HG03175 (cell line): ENCODE measurements at regions not wholly inside any gene's neighbourhood (a gene's known extent, or its start where the extent isn't known, plus 50 kb on each side); places are given as distances from the start of the nearest gene placed in this dataset.

Experiments used
- ATAC-seq: cut with Tn5 transposase; IDR thresholded peaks from one replicate; pipeline ENCODE4 v1.9.1; 2021; ENCODE audit warnings: mild to moderate bottlenecking, moderate library complexity; ENCODE audit not compliant: unreplicated experiment

GRCh38 chr6:163834226-163834970 is 419.9 kb downstream of the QKI start:
- ATAC-seq: no peak

- no peak for ATAC-seq
Measured at GRCh38 chr6:163831736-163832135, 417.2 kb downstream of the QKI start.

DNA sequence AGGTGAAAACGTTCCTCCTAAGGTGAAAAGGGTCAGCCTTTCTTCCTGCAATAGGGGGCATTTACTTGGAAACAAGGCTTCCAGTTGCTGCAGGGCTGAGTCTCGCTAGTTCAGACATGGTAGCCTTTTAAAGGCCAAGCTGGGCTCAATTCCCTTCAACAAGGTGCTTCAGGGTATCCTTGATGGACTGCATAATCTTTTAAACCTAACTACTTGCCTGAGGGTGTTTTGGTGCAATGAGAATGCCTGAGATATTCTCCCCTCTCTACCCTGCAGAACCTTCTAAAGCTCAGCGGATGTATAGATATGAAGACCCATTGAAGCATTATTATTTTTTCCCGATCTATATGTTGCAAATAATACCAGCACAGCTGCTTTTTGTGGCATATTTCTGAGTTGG is 416.1 kb downstream of the QKI start:
- no peak for ATAC-seq

DNA sequence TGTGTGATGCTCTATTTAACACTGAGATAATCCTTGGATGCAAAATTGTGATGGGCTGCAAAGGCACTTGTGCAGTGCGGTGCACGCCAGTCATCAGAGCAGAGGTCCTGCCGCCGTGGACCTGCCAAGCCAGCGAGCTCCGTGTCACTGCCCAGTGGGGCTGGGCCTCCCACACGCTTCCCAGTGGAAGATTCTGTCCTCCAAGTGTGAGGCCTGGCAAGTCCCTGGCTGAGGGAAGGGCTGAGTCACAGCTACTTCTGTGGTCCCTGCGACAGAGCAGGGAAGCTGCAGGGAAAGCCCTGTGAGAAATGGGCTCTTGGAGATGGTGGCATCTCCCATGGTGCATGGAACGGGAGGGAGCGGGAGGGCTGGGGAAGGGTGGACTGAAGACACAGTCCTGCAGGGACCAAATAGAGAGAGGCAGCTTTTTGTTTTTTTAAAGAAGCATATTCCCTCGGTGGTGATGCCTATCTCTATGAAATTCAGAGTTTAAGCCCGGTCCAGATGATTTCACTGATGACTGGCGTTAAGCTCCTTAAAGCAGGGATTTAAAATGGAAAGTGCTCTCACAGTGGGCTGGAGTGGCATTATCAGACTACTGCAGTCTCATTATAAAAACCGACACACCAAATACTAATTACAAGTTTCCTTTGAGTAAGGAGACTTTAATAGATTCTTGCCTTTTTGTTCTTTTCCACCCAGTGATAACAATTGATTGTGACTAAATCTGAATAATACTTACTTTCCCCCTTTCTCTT is 413.7 kb downstream of the QKI start:
- ATAC-seq: no peak

DNA sequence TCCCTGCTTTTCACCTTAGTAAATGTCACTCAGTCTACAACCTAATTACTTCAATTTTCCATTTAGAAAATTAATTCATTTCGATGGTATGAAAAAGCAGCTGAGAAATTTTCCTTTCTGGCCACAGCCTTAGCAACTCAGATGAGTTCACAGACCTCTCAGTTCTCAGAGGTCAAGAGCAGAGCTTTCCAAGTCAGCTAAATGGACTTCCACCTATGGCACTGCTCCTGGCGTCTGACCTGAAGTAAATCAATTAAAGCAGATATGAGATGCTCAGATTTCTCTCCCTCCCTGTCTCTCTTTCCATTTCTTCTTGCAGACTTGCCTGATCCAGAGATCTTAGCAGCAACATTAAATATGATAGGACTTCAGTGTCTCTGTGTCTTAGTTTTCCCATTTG is 412.6 kb downstream of the QKI start:
- no peak for ATAC-seq

DNA sequence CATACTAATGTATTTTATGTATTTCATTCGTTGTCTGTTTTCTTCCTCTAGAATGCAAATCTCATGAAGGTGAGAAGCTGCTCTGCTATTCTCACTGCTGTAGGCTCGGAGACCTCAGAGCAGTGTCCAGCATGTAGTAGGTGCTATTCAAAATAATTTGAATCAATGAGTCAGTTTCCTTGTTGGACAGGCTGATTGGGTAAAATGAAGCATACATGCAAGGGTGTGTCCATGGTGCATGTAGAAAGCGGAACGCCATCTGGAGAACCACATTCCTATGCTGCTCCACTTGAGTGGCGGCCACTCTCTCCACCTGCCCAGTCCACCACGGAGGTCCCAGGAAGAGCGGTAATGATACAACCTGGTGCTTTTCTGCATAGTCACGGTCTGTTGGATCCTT is 412.1 kb downstream of the QKI start:
- ATAC-seq: no peak

- no peak for ATAC-seq
Measured at GRCh38 chr6:163825033-163825432, 410.5 kb downstream of the QKI start.

GRCh38 chr6:163823577-163823976 is 409.1 kb downstream of the QKI start:
- no peak for ATAC-seq

DNA sequence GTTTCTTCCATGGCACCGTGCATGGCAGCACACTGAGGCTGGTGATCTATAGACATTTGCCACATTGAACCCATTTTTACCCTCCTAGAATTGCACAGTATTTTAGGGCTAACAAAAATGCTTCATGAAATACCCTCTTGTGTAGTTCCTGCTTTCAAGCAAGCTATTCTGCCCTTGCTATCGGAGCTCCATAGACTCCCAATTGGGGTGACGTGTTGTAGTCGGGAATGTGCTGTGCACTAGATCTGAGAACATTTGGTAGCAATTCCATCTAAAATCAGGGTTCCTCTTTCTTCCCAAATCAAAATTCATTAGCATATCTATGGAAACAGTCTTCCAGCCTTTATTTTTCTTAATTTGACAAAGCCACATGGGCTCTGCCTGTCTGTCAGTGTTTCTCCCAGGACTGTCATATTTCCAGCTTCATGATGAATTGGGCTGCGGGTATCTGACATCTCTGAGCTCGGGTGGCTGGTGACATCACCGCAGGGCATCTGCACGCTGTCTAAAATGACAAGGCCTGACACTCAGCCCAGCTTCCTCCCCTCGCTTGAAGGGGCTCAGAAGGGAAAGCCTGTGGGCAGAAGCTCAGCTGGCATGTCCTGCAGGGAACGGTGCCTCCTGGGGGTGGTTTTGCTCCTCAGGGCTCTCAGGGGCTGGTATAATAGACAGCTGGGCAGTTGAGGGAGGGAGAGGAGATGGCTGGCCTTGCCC is 406.4 kb downstream of the QKI start:
- ATAC-seq: no peak

- ATAC-seq: no peak
Measured at GRCh38 chr6:163820171-163820570, 405.7 kb downstream of the QKI start.

DNA sequence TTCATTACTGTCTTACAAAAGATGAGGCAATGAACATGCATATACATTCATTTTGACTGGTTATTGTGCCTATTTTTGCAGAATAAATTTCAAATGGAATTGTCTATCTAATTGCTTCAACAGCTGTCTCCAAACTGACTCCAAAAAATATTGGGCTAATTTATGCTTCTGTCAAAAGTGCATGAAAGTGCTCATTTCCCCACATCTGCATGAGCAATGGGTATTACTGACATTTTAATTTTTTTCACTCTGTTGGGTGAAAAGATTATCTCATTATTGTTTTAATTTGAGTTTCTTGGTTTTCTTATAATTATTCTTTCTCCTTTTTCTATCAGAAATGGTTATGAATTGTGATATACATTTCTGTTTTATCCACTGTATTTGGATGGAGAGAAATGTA is 404.2 kb downstream of the QKI start:
- no peak for ATAC-seq

GRCh38 chr6:163816441-163816840 is 401.9 kb downstream of the QKI start:
- ATAC-seq: no peak

DNA sequence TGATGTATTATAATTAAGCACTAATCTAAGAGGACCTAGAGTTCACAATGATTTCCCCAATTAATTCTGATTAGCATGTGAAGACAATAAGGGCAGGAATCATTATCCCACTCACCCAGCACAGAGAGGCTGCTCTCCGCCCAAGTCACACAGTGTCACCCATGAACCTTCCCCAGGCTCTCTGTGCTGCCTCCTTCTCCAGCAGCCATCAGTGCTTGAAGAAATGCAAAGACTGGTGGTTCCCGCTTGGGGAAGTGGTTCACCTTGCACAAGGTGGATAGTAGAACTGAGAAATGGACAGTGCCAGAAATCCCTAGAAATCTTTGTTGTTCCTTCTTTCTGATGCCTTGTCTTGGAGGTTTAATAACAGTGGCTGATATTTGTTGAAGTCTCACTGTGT is 401.3 kb downstream of the QKI start:
- ATAC-seq: no peak

- ATAC-seq: peak; percentile 58
Measured at GRCh38 chr6:163814494-163815364, 400.2 kb downstream of the QKI start.

GRCh38 chr6:163813979-163814493 is 399.5 kb downstream of the QKI start:
- ATAC-seq: peak; percentile 56

DNA sequence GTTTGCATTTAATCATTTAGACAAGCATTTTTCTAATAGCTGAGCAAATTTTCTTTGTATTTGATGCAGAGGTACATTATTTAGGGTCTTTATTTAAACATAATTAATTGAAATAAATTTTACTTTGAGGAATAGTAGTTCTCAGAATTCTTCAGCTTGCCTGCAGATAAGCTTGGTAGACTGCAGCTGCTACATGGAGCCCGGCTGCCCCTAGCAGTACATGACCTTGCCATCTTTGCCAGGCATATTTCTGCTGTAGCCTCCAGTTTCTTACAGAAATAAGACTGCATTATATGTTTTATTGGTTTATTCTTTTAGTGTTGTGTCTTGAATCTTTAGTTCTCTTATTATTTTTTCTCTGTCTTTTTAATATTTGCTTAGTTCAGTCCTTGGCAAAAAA is 396.8 kb downstream of the QKI start:
- ATAC-seq: no peak

DNA sequence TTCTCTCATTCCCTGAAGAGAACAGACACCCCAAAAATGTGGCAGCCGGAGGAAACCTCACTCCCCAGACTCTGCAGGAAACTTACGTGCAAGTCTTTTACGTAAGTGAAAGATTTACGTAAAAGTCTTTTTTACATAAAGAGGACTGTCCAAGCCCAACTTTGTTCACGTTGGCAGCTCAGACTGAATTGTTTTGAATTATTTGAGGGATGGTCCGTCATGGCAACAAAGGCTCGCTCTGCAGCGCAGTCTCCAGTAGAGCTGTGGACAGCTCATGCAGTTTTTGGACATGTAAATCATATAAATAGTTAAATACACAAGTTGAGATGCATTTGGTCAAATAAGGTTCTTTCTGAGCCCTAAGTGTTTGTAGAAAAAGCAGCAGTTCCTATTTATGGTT is 394.8 kb downstream of the QKI start:
- ATAC-seq: no peak

GRCh38 chr6:163808871-163809270 is 394.4 kb downstream of the QKI start:
- ATAC-seq: no peak

DNA sequence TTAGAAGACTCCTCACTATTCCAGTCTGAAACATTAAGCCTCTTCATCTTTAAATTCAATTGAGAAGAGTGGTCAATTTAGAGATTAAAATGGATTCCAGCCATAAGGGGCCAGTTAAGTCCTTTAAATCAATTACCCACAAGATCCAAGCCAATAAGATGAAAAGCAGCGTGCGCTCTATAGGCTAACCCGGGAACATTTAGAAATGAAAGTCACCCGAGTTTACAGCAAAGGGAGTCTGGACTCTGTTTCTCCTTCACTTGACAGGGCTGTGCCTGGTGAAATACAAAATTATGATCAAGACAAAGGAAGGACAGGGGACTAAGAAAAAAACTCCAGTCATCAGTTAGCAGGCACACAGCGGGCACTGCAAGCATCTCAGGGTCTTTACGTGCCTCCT is 393.7 kb downstream of the QKI start:
- no peak for ATAC-seq

DNA sequence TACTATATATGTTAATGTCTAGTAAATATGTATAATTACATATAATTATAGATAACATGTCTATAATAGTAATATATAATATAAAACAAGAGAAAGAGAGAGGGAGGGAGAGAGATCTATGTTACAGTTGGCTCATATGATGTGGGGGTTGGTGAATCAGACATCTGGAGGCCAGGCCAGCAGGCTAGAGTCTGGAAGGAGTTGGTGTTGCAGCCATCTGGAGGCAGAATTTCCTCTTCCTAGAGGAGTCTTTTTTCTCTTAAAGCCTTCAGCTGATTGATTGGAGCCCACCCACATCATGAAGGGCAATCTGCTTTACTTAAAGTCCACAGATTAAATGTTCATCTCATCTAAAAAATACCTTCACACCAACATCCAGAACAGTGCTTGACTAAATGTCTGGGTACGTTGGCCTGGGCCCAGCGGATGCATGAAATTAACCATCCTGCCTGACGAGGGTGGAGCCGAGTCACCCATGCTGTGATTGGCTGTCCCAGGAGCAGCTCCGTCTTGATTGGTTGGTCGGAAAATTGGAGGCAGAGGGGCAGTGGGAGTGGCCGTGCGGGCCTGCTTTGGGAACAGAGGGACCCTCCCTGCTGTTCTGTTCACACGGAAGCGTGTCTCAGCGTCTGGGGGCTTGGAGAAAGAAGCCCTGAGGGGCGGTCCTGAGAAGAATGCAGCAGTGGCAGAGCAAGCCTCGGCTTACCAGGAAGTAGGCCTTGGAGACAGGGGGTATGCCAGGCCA is 392.4 kb downstream of the QKI start:
- no peak for ATAC-seq
